Activated CD8-positive, alpha-beta memory T cell treated with anti-CD3 and anti-CD28 coated beads, Interleukin-2, amount 10 ng/mL, durations not matched to agents 7 days and 5 days (primary cell): ENCODE measurements at regions not wholly inside any gene's neighbourhood (a gene's known extent, or its start where the extent isn't known, plus 50 kb on each side); places are given as distances from the start of the nearest gene placed in this dataset.
"Not testable (repeated sequence)": the region's sequence is repeated elsewhere in the genome, so short reads cannot be mapped to it uniquely, and the experiment has no call there.

Source experiments
- ATAC-seq: fragments of 150-1000 bp; cut with Tn5 transposase; one replicate; pipeline ENCODE4 v1.10.0; 2021; ENCODE audit warnings: moderate library complexity
- CTCF ChIA-PET: fragments of 350-600 bp; sonication (Branson Sonifier 250); formaldehyde crosslinking; loops from one replicate; lab custom pipeline; 2021; ENCODE audit warnings: antibody characterized with exemption; lab: Charles Lee
- DNase-seq: peaks from one replicate; pipeline ENCODE4 v3.0.0-alpha.2; 2020
- H3K27ac Mint-ChIP-seq: one replicate; pipeline ENCODE4 v1.8.0; 2021; ENCODE audit warnings: mild to moderate bottlenecking, mixed read lengths
- H3K27me3 Mint-ChIP-seq: one replicate; pipeline ENCODE4 v1.8.0; 2021; ENCODE audit warnings: mixed read lengths
- H3K36me3 Mint-ChIP-seq: one replicate; pipeline ENCODE4 v1.8.0; 2021; ENCODE audit warnings: mild to moderate bottlenecking, mixed read lengths
- H3K4me1 Mint-ChIP-seq: one replicate; pipeline ENCODE4 v1.8.0; 2021; ENCODE audit warnings: mixed read lengths
- H3K4me3 Mint-ChIP-seq: one replicate; pipeline ENCODE4 v1.8.0; 2021; ENCODE audit warnings: mild to moderate bottlenecking, moderate library complexity, mixed read lengths
- H3K9me3 Mint-ChIP-seq: one replicate; pipeline ENCODE4 v1.8.0; 2022; ENCODE audit warnings: low read depth, mixed read lengths

- ATAC-seq, H3K27ac Mint-ChIP-seq, H3K4me1 Mint-ChIP-seq: not testable (repeated sequence)
Observed at GRCh38 chr9:66152406-66152805, 415.5 kb downstream of the FOXD4L4 start.

DNA sequence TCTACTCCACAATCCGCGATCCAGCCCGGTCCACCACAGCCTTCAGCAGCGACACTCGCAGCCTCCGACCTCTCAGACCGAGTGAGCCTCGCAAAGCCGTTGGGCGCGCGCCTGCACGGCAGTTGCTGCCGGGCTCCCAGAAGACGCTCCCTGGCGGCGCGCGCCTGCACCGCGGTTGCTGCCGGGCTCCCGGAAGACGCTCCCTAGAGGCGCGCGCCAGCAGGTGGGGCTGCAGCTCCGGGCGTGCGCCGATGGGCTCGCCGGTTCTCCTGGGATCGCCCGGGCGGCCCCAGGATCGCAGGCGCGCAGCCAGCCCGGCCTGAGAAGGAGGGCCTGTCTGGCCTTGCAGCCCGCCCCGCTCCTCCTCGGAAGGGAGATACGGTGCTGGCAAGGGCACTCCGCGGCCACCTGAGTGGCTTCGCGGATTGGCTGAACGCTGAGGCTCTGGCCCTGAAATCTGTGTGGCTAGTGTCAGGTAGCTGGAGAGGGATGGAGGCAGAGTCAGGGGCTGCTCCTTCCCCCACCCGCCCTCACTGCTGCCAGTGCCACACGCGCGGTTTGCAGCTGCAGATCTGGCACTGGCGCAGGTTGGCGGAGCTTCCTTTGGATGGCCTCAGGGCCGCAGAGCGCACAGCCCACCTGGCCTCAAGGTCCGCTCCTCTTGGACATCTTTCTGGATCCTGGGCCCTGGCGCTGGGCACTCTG lies 416.2 kb downstream of the FOXD4L4 start:
- DNase-seq = peak; percentile 63
- not testable (repeated sequence) for H3K27me3 Mint-ChIP-seq

More at GRCh38 chr9:66152406-66152805, 415.5 kb downstream of the FOXD4L4 start:
- CTCF ChIA-PET, H3K27me3 Mint-ChIP-seq, H3K36me3 Mint-ChIP-seq, H3K4me3 Mint-ChIP-seq, DNase-seq, H3K9me3 Mint-ChIP-seq: not testable (repeated sequence)

GRCh38 chr9:66153971-66154691 lies 417.2 kb downstream of the FOXD4L4 start:
- H3K4me3 Mint-ChIP-seq, H3K36me3 Mint-ChIP-seq, ATAC-seq, DNase-seq, H3K27me3 Mint-ChIP-seq, H3K27ac Mint-ChIP-seq, H3K4me1 Mint-ChIP-seq, H3K9me3 Mint-ChIP-seq, CTCF ChIA-PET: not testable (repeated sequence)

More for the DNA sequence above, 416.2 kb downstream of the FOXD4L4 start:
- H3K4me1 Mint-ChIP-seq, H3K36me3 Mint-ChIP-seq, H3K4me3 Mint-ChIP-seq, H3K27ac Mint-ChIP-seq, H3K9me3 Mint-ChIP-seq, CTCF ChIA-PET: not testable (repeated sequence)
- ATAC-seq = peak; percentile 100

DNA sequence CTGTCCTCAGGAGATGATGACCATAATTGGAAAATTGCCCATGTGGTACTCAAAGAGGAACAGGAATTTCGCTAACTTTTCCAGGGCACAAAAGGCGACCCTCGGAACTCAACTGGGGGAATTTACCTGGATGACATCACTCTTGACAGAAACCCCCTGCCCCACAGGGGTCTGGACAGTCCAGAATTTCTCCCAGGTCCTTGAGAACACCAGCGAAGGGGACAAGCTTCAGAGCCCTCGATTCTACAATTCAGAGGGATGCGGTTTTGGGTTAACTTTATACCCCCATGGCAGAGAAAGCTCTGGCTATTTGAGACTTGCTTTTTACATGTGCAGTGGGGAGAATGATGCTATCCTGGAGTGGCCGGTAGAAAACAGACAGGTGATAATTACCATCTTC lies 445.4 kb downstream of the FOXD4L4 start:
- CTCF ChIA-PET, H3K4me3 Mint-ChIP-seq, DNase-seq, H3K27ac Mint-ChIP-seq, H3K9me3 Mint-ChIP-seq, H3K27me3 Mint-ChIP-seq, H3K4me1 Mint-ChIP-seq, H3K36me3 Mint-ChIP-seq, ATAC-seq: not testable (repeated sequence)

- H3K9me3 Mint-ChIP-seq, H3K27me3 Mint-ChIP-seq, H3K27ac Mint-ChIP-seq, H3K4me3 Mint-ChIP-seq, DNase-seq, H3K4me1 Mint-ChIP-seq, CTCF ChIA-PET, ATAC-seq, H3K36me3 Mint-ChIP-seq: not testable (repeated sequence)
Observed at GRCh38 chr9:66183648-66184047, 446.7 kb downstream of the FOXD4L4 start.

DNA sequence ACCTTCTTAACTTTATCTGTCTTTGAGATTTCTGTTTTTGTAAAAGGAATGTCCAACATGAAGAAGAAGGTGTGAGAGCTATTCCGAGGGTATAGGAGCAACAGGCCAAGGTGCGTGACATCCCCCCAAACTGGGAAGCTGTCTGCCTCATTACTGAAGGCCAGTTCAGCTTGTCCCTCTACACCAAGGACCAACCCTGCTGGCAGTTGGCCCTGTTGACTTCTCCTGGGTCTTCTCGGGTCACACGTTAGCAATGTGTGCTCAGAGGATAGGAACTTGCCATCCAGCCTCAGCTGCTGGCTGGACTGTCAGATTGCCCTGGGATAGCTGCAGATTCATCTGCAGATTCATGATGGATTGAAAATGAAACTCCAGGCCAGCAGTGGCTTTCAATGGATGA lies 460.3 kb downstream of the FOXD4L4 start:
- H3K27me3 Mint-ChIP-seq, H3K27ac Mint-ChIP-seq, H3K36me3 Mint-ChIP-seq, DNase-seq, H3K9me3 Mint-ChIP-seq, ATAC-seq, H3K4me3 Mint-ChIP-seq, CTCF ChIA-PET, H3K4me1 Mint-ChIP-seq: not testable (repeated sequence)

- H3K27ac Mint-ChIP-seq, H3K4me3 Mint-ChIP-seq, H3K9me3 Mint-ChIP-seq, CTCF ChIA-PET, H3K27me3 Mint-ChIP-seq, DNase-seq, H3K36me3 Mint-ChIP-seq, H3K4me1 Mint-ChIP-seq, ATAC-seq: not testable (repeated sequence)
Observed at GRCh38 chr9:66198421-66198820, 461.5 kb downstream of the FOXD4L4 start.

- H3K27ac Mint-ChIP-seq, CTCF ChIA-PET, H3K27me3 Mint-ChIP-seq, H3K4me3 Mint-ChIP-seq, H3K9me3 Mint-ChIP-seq, H3K4me1 Mint-ChIP-seq, DNase-seq, ATAC-seq, H3K36me3 Mint-ChIP-seq: not testable (repeated sequence)
Observed at GRCh38 chr9:66206617-66207016, 469.7 kb downstream of the FOXD4L4 start.

DNA sequence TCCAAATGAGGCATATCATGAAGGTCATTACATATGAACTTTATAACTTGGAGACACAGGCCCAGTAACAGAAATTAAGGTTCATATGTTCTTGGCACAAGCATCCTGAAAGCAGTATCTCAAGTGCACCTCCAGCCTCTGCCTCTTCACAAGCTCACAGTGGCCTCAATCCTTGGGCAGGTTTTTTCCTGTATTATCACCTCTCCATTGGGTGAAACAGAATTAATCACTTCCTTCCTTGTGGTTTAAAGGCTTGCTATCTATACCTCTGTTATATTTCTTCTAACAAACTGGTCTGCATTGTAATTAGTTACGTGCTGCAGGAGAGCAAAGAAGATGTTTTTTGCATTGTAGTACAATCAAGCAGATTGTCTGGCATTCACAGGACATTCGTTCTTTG lies 471.0 kb downstream of the FOXD4L4 start:
- CTCF ChIA-PET, H3K27me3 Mint-ChIP-seq, H3K4me1 Mint-ChIP-seq, ATAC-seq, H3K4me3 Mint-ChIP-seq, H3K27ac Mint-ChIP-seq, H3K36me3 Mint-ChIP-seq, DNase-seq, H3K9me3 Mint-ChIP-seq: not testable (repeated sequence)

DNA sequence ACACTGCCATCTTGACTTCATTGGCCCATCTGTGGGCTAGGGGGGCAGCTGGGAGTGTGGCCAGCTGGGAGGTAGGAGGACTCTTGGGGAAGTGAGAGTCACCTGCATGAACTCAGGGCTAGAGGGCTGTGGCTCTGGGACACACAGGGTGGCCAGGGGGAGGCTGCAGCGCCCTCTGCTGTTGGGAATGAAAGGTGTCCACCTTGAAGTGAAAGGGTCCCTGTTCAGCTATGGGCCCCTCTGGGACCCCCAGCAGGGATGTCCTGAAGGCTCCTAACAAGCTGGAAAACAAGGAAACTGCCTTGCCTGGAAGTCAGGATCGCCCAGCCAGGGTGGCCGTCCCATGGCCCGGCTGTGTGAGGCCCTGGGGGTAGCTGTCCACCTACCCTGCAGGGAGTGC lies 507.8 kb downstream of the FOXD4L4 start:
- H3K27me3 Mint-ChIP-seq, ATAC-seq, H3K4me1 Mint-ChIP-seq, H3K27ac Mint-ChIP-seq, H3K36me3 Mint-ChIP-seq, H3K9me3 Mint-ChIP-seq, H3K4me3 Mint-ChIP-seq, CTCF ChIA-PET: not testable (repeated sequence)
- DNase-seq = peak; percentile 37

GRCh38 chr9:66245481-66245880 lies 508.5 kb downstream of the FOXD4L4 start:
- H3K4me1 Mint-ChIP-seq, H3K36me3 Mint-ChIP-seq, ATAC-seq, DNase-seq, H3K27ac Mint-ChIP-seq, CTCF ChIA-PET, H3K27me3 Mint-ChIP-seq, H3K4me3 Mint-ChIP-seq, H3K9me3 Mint-ChIP-seq: not testable (repeated sequence)

DNA sequence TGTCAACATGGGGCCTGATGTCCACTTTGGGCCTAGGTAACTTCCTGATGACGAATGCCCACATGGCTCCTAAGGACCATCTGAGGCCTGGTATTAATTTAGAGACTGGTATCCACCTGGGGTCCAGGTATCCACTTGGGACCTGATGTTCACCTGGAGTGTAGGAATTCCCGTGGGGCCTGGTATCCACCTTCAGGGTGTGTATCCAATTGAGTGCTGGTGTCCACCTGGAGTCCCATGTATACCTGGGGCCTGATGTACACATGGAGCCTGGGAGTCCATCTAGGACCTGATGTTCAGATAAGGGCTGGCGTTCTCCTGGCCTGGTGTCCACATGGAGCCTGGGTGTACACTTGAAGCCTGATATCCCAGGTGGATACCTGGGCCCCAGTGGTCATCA lies 520.6 kb downstream of the FOXD4L4 start:
- H3K27me3 Mint-ChIP-seq, H3K27ac Mint-ChIP-seq, H3K9me3 Mint-ChIP-seq, H3K36me3 Mint-ChIP-seq, H3K4me1 Mint-ChIP-seq, CTCF ChIA-PET, H3K4me3 Mint-ChIP-seq, DNase-seq, ATAC-seq: not testable (repeated sequence)

GRCh38 chr9:66261576-66261975 lies 524.6 kb downstream of the FOXD4L4 start:
- H3K27me3 Mint-ChIP-seq, H3K4me3 Mint-ChIP-seq, ATAC-seq, CTCF ChIA-PET, H3K36me3 Mint-ChIP-seq, DNase-seq, H3K27ac Mint-ChIP-seq, H3K4me1 Mint-ChIP-seq, H3K9me3 Mint-ChIP-seq: not testable (repeated sequence)

DNA sequence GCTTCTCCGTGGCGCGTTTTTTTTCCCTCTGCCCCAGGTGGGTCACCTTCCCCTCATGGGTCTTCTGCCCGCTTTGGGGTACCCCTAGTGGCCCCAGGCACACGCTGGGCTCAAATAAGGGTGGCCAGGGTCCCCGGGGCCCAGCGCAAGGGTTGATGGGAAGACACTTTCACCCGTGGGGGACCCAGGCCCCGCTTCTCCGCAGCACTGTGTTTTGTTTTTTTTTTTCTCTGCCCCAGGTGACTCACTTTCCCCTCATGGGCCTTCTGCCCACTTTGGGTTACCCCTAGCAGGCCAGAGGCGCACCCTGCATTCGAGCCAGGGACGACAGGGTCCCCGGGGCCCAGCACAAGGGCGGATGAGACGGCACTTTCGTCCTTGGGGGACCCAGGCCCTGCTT lies 526.7 kb downstream of the FOXD4L4 start:
- ATAC-seq, H3K9me3 Mint-ChIP-seq, DNase-seq, H3K27ac Mint-ChIP-seq, H3K27me3 Mint-ChIP-seq, H3K36me3 Mint-ChIP-seq, CTCF ChIA-PET, H3K4me1 Mint-ChIP-seq, H3K4me3 Mint-ChIP-seq: not testable (repeated sequence)
